Astrocyte (in vitro differentiated cells and primary cell): ENCODE measurements at regions not wholly inside any gene's neighbourhood (a gene's known extent, or its start where the extent isn't known, plus 50 kb on each side); places are given as distances from the start of the nearest gene placed in this dataset.

Experiments
- DNase-seq: peaks from one replicate; pipeline ENCODE4 v3.0.0-alpha.2; 2010; ENCODE audit warnings: low read depth
- FAIRE-seq: peaks from 2 replicates; lab custom pipeline; 2011; peaks lifted over from hg19 to GRCh38; lab: Jason Lieb, UNC
- H2AFZ ChIP-seq: 2 replicates; pipeline ENCODE4 v1.6.0; 2012; ENCODE audit warnings: low read depth, low read length, inconsistent platforms
- H3K27ac ChIP-seq: 2 replicates; pipeline ENCODE4 v1.5.1; 2011; ENCODE audit warnings: low read depth, low read length, inconsistent platforms
- H3K27me3 ChIP-seq: 2 replicates; pipeline ENCODE4 v1.6.0; 2011; ENCODE audit warnings: low read length, inconsistent platforms; ENCODE audit not compliant: insufficient read depth
- H3K36me3 ChIP-seq: 2 replicates; pipeline ENCODE4 v1.5.1; 2011; ENCODE audit warnings: low read length, inconsistent platforms; ENCODE audit not compliant: insufficient read depth
- H3K4me1 ChIP-seq: 2 replicates; pipeline ENCODE4 v1.5.1; 2011; ENCODE audit warnings: low read length, inconsistent platforms; ENCODE audit not compliant: insufficient read depth
- H3K4me2 ChIP-seq: 2 replicates; pipeline ENCODE4 v1.6.0; 2012; ENCODE audit warnings: low read length, inconsistent platforms
- H3K4me3 ChIP-seq: 2 replicates; pipeline ENCODE4 v1.5.1; 2011; ENCODE audit warnings: low read depth, mild to moderate bottlenecking, low read length, inconsistent platforms; ENCODE audit not compliant: insufficient read depth
- H3K79me2 ChIP-seq: 2 replicates; pipeline ENCODE4 v1.6.0; 2012; ENCODE audit warnings: mild to moderate bottlenecking, low read length, inconsistent platforms; ENCODE audit not compliant: insufficient read depth
- H3K9ac ChIP-seq: 2 replicates; pipeline ENCODE4 v1.6.0; 2012; ENCODE audit warnings: mild to moderate bottlenecking, low read length, inconsistent platforms
- H3K9me3 ChIP-seq: 2 replicates; pipeline ENCODE4 v1.5.1; 2012; ENCODE audit warnings: low read depth, mild to moderate bottlenecking, low read length, inconsistent platforms; ENCODE audit not compliant: insufficient read depth
- H4K20me1 ChIP-seq: 2 replicates; pipeline ENCODE4 v1.6.0; 2012; ENCODE audit warnings: low read length, inconsistent platforms; ENCODE audit not compliant: insufficient read depth
- H3K27ac Mint-ChIP-seq: one replicate; pipeline ENCODE4 v1.8.0; 2021; ENCODE audit warnings: mild to moderate bottlenecking, mixed read lengths; ENCODE audit not compliant: unreplicated experiment
- H3K27me3 Mint-ChIP-seq: one replicate; pipeline ENCODE4 v1.8.0; 2021; ENCODE audit warnings: low read depth, mixed read lengths; ENCODE audit not compliant: unreplicated experiment
- H3K36me3 Mint-ChIP-seq: one replicate; pipeline ENCODE4 v1.8.0; 2021; ENCODE audit warnings: low read depth, mixed read lengths; ENCODE audit not compliant: unreplicated experiment
- H3K4me1 Mint-ChIP-seq: one replicate; pipeline ENCODE4 v1.8.0; 2021; ENCODE audit warnings: low read depth, mixed read lengths; ENCODE audit not compliant: unreplicated experiment
- H3K4me3 Mint-ChIP-seq: one replicate; pipeline ENCODE4 v1.8.0; 2021; ENCODE audit warnings: mild to moderate bottlenecking, moderate library complexity, mixed read lengths; ENCODE audit not compliant: unreplicated experiment
- H3K9me3 Mint-ChIP-seq: one replicate; pipeline ENCODE4 v1.8.0; 2021; ENCODE audit warnings: mild to moderate bottlenecking, mixed read lengths; ENCODE audit not compliant: unreplicated experiment
- EZH2 ChIP-seq: IDR thresholded peaks from 2 replicates; pipeline ENCODE4 v1.6.1; 2012; ENCODE audit warnings: mild to moderate bottlenecking, low read length, inconsistent platforms; ENCODE audit not compliant: insufficient read depth
- TF ChIP-seq, protein P1 (sequence below): IDR thresholded peaks from 2 replicates; pipeline ENCODE4 v1.5.1; 2011; ENCODE audit warnings: low read depth, mild to moderate bottlenecking, inconsistent platforms, low read length, moderate library complexity; ENCODE audit not compliant: insufficient read depth

DNA sequence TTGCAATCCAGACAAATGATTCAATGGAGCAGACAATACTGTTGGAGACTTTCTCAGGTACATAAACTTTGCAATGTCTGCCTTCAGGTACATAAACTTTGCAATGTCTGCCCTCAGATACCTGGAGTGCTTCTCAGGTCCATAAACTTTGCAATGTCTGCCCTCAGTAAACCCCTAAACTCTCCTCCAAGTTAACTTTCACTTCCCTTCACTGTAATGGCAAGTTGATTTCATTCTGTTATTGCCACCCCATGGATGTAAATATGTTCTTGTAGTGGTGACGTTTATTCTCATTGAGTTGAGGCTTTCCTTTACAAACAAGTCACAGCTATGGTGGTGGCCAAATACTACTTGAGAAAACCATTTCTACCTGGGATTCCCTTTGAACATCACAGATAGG is 338.8 kb downstream of the EPM2A start:
- Histone ChIP-seq H3K79me2 (no peaks in the 10 kb centered on the region), H4K20me1 (no peaks in the 10 kb centered on the region), H3K27ac (no peak overlapping the region), H3K36me3 (no peaks in the 10 kb centered on the region), H3K9me3 (no peaks in the 10 kb centered on the region), H3K4me3 (no peak overlapping the region), H3K4me1 (no peaks in the 10 kb centered on the region), H3K4me2 (no peak overlapping the region), H3K27me3 (no peaks in the 10 kb centered on the region), H3K9ac (no peak overlapping the region), H2AFZ (no peak overlapping the region)
- Mint-ChIP-seq H3K9me3 (no peaks in the 10 kb centered on the region), H3K27ac (no peak overlapping the region), H3K36me3 (no peaks in the 10 kb centered on the region), H3K27me3 (peaks cover 2% of the 10 kb centered on the region), H3K4me1 (no peaks in the 10 kb centered on the region), H3K4me3 (no peak overlapping the region)
- DNase-seq = no peak
- FAIRE-seq = no peak
- TF ChIP-seq EZH2 = no peak
- TF ChIP-seq, protein P1, sequence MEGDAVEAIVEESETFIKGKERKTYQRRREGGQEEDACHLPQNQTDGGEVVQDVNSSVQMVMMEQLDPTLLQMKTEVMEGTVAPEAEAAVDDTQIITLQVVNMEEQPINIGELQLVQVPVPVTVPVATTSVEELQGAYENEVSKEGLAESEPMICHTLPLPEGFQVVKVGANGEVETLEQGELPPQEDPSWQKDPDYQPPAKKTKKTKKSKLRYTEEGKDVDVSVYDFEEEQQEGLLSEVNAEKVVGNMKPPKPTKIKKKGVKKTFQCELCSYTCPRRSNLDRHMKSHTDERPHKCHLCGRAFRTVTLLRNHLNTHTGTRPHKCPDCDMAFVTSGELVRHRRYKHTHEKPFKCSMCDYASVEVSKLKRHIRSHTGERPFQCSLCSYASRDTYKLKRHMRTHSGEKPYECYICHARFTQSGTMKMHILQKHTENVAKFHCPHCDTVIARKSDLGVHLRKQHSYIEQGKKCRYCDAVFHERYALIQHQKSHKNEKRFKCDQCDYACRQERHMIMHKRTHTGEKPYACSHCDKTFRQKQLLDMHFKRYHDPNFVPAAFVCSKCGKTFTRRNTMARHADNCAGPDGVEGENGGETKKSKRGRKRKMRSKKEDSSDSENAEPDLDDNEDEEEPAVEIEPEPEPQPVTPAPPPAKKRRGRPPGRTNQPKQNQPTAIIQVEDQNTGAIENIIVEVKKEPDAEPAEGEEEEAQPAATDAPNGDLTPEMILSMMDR = no peak

DNA sequence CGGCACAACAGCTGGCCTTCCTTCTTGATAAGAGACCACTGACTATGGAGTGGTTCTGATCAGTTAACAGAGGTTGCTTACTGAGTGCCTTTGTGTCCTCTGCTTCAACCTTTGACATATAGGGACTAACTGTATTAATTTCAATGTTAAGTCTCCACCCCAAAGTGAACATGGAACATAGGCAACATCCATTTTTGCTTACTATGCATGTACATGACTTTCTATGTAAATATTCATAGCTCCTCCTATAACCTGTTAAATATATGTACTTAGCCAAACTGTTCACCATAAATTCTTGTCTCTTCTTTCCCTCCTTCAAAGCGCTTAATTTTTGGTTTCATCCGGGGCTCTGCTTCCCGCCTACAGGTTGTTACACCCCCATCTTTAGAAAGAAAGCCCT is 334.8 kb downstream of the EPM2A start:
- Histone ChIP-seq H3K4me3 (no peak overlapping the region), H4K20me1 (no peaks in the 10 kb centered on the region), H3K9ac (no peak overlapping the region), H3K4me2 (no peak overlapping the region), H3K27ac (no peak overlapping the region), H3K9me3 (no peaks in the 10 kb centered on the region), H3K4me1 (no peaks in the 10 kb centered on the region), H3K79me2 (no peaks in the 10 kb centered on the region), H3K27me3 (no peaks in the 10 kb centered on the region), H3K36me3 (no peaks in the 10 kb centered on the region), H2AFZ (no peak overlapping the region)
- DNase-seq (no peak), FAIRE-seq (no peak)
- Mint-ChIP-seq H3K27ac (no peak overlapping the region), H3K9me3 (no peaks in the 10 kb centered on the region), H3K36me3 (no peaks in the 10 kb centered on the region), H3K27me3 (peaks cover 2% of the 10 kb centered on the region), H3K4me1 (no peaks in the 10 kb centered on the region), H3K4me3 (no peak overlapping the region)
- TF ChIP-seq EZH2 = no peak
- TF ChIP-seq, protein P1 = no peak

DNA sequence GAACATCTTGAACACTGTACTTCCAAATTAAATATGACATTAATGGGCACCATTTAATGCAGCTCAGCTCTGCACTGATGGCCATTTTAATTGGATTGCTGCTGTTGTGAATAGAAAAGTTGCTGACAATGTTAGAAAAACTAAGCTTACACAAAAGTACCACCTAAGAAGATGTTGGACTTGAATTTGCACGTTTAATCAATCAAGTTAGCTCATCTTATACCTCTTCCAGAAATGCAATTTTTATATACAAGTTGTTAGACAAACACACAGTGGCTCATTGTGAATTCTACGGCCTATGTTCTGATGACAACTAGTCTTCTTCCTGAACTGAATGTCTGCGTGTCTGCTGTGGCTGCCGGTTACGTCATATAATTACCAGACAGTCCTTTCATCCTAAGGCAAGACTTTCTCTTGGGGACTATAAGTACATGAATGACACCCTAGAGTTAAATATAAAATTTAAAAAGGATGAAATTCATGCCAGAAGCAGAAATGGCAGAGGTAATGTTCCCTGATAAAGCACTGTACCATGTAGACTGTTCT is 330.2 kb downstream of the EPM2A start:
- no peaks in the 10 kb centered on the region for H3K36me3 ChIP-seq
- H3K4me2 ChIP-seq = no peak overlapping the region
- no peaks in the 10 kb centered on the region for H4K20me1 ChIP-seq
- no peaks in the 10 kb centered on the region for H3K27me3 Mint-ChIP-seq
- no peaks in the 10 kb centered on the region for H3K27me3 ChIP-seq
- no peak overlapping the region for H3K4me3 ChIP-seq
- H3K36me3 Mint-ChIP-seq = no peaks in the 10 kb centered on the region
- TF ChIP-seq, protein P1 = no peak
- TF ChIP-seq EZH2 = no peak
- H3K27ac Mint-ChIP-seq = no peak overlapping the region
- DNase-seq (no peak), FAIRE-seq (no peak)
- no peaks in the 10 kb centered on the region for H3K4me1 Mint-ChIP-seq
- H3K9ac ChIP-seq = no peak overlapping the region
- H3K9me3 ChIP-seq = no peaks in the 10 kb centered on the region
- no peaks in the 10 kb centered on the region for H3K79me2 ChIP-seq
- no peaks in the 10 kb centered on the region for H3K4me1 ChIP-seq
- no peak overlapping the region for H2AFZ ChIP-seq
- H3K4me3 Mint-ChIP-seq = no peak overlapping the region
- no peak overlapping the region for H3K27ac ChIP-seq
- H3K9me3 Mint-ChIP-seq = no peaks in the 10 kb centered on the region
